Activated naive CD8-positive, alpha-beta T cell treated with anti-CD3 and anti-CD28 coated beads, Interleukin-2, amount 50 U/mL, for 24 hours (primary cell): ENCODE measurements at regions not wholly inside any gene's neighbourhood (a gene's known extent, or its start where the extent isn't known, plus 50 kb on each side); places are given as distances from the start of the nearest gene placed in this dataset.
"Not testable (repeated sequence)": the region's sequence is repeated elsewhere in the genome, so short reads cannot be mapped to it uniquely, and the experiment has no call there.

ENCODE experiments used
- ATAC-seq: fragments of 150-1000 bp; cut with Tn5 transposase; one replicate; pipeline ENCODE4 v1.10.0; 2021
- DNase-seq: peaks from one replicate; pipeline ENCODE4 v3.0.0; 2021
- H3K27ac Mint-ChIP-seq: one replicate; pipeline ENCODE4 v1.8.0; 2021; ENCODE audit warnings: mild to moderate bottlenecking, mixed read lengths
- H3K27me3 Mint-ChIP-seq: one replicate; pipeline ENCODE4 v1.8.0; 2021; ENCODE audit warnings: mixed read lengths
- H3K36me3 Mint-ChIP-seq: one replicate; pipeline ENCODE4 v1.8.0; 2021; ENCODE audit warnings: low read depth, mixed read lengths
- H3K4me1 Mint-ChIP-seq: one replicate; pipeline ENCODE4 v1.8.0; 2021; ENCODE audit warnings: mixed read lengths
- H3K4me3 Mint-ChIP-seq: one replicate; pipeline ENCODE4 v1.8.0; 2021; ENCODE audit warnings: mild to moderate bottlenecking, moderate library complexity, mixed read lengths
- H3K9me3 Mint-ChIP-seq: one replicate; pipeline ENCODE4 v1.8.0; 2021; ENCODE audit warnings: mixed read lengths

- ATAC-seq (no peak), DNase-seq (no peak)
- Mint-ChIP-seq H3K27me3 (no peaks in the 10 kb centered on the region), H3K4me1 (no peaks in the 10 kb centered on the region), H3K27ac (no peak overlapping the region), H3K4me3 (no peak overlapping the region), H3K9me3 (no peaks in the 10 kb centered on the region), H3K36me3 (no peaks in the 10 kb centered on the region)
Measured at GRCh38 chr6:126204598-126204997, 135.3 kb upstream of the CENPW start.

- Mint-ChIP-seq H3K4me3 (no peak overlapping the region), H3K36me3 (no peaks in the 10 kb centered on the region)
- ATAC-seq, result no peak
Measured at GRCh38 chr6:126206504-126207246, 133.2 kb upstream of the CENPW start.

GRCh38 chr6:126210398-126211075 lies 129.4 kb upstream of the CENPW start:
- Mint-ChIP-seq H3K9me3 (no peaks in the 10 kb centered on the region), H3K27me3 (no peaks in the 10 kb centered on the region), H3K4me3 (no peak overlapping the region), H3K36me3 (no peaks in the 10 kb centered on the region), H3K4me1 (no peaks in the 10 kb centered on the region), H3K27ac (no peak overlapping the region)
- ATAC-seq, result no peak
- no peak for DNase-seq

More at GRCh38 chr6:126206504-126207246, 133.2 kb upstream of the CENPW start:
- no peak overlapping the region for H3K27ac Mint-ChIP-seq
- no peaks in the 10 kb centered on the region for H3K9me3 Mint-ChIP-seq
- H3K27me3 Mint-ChIP-seq, result no peaks in the 10 kb centered on the region
- DNase-seq, result no peak
- H3K4me1 Mint-ChIP-seq, result no peaks in the 10 kb centered on the region

GRCh38 chr6:126217497-126217896 lies 122.4 kb upstream of the CENPW start:
- DNase-seq (no peak), ATAC-seq (no peak)
- Mint-ChIP-seq H3K9me3 (no peaks in the 10 kb centered on the region), H3K36me3 (peaks cover 2% of the 10 kb centered on the region), H3K27ac (no peak overlapping the region), H3K4me3 (no peak overlapping the region), H3K4me1 (no peaks in the 10 kb centered on the region), H3K27me3 (no peaks in the 10 kb centered on the region)

- not testable (repeated sequence) for DNase-seq
Measured at GRCh38 chr6:126220901-126221300, 119.0 kb upstream of the CENPW start.

GRCh38 chr6:126227833-126228702 lies 111.8 kb upstream of the CENPW start:
- H3K36me3 Mint-ChIP-seq, result no peaks in the 10 kb centered on the region
- DNase-seq, result no peak
- no peaks in the 10 kb centered on the region for H3K4me1 Mint-ChIP-seq
- H3K9me3 Mint-ChIP-seq, result no peaks in the 10 kb centered on the region
- no peak overlapping the region for H3K4me3 Mint-ChIP-seq
- no peaks in the 10 kb centered on the region for H3K27me3 Mint-ChIP-seq
- H3K27ac Mint-ChIP-seq, result no peak overlapping the region
- no peak for ATAC-seq

More at GRCh38 chr6:126220901-126221300, 119.0 kb upstream of the CENPW start:
- not testable (repeated sequence) for H3K27ac Mint-ChIP-seq, H3K27me3 Mint-ChIP-seq, H3K4me3 Mint-ChIP-seq, ATAC-seq, H3K4me1 Mint-ChIP-seq, H3K9me3 Mint-ChIP-seq, H3K36me3 Mint-ChIP-seq

- Mint-ChIP-seq H3K4me1 (no peaks in the 10 kb centered on the region), H3K9me3 (peaks cover 4% of the 10 kb centered on the region), H3K27me3 (no peaks in the 10 kb centered on the region), H3K27ac (no peak overlapping the region), H3K36me3 (no peaks in the 10 kb centered on the region), H3K4me3 (no peak overlapping the region)
- DNase-seq, result no peak
- ATAC-seq, result no peak
Measured at GRCh38 chr6:126232671-126233070, 107.2 kb upstream of the CENPW start.

- Mint-ChIP-seq H3K27me3 (no peaks in the 10 kb centered on the region), H3K9me3 (peaks cover 4% of the 10 kb centered on the region), H3K4me3 (no peak overlapping the region), H3K4me1 (no peaks in the 10 kb centered on the region), H3K36me3 (no peaks in the 10 kb centered on the region), H3K27ac (no peak overlapping the region)
- no peak for ATAC-seq
- DNase-seq, result no peak
Measured at GRCh38 chr6:126233192-126233591, 106.7 kb upstream of the CENPW start.

- Mint-ChIP-seq H3K9me3 (peaks cover 4% of the 10 kb centered on the region), H3K4me1 (no peaks in the 10 kb centered on the region), H3K36me3 (peaks cover 4% of the 10 kb centered on the region), H3K27me3 (no peaks in the 10 kb centered on the region), H3K4me3 (no peak overlapping the region), H3K27ac (no peak overlapping the region)
- ATAC-seq (no peak), DNase-seq (no peak)
Measured at GRCh38 chr6:126235363-126235762, 104.6 kb upstream of the CENPW start.

- Mint-ChIP-seq H3K36me3 (no peaks in the 10 kb centered on the region), H3K4me3 (no peak overlapping the region), H3K9me3 (no peaks in the 10 kb centered on the region), H3K27ac (no peak overlapping the region), H3K4me1 (no peaks in the 10 kb centered on the region), H3K27me3 (no peaks in the 10 kb centered on the region)
- ATAC-seq (no peak), DNase-seq (no peak)
Measured at GRCh38 chr6:126245077-126245476, 94.8 kb upstream of the CENPW start.

GRCh38 chr6:126252154-126252553 lies 87.8 kb upstream of the CENPW start:
- peaks cover 4% of the 10 kb centered on the region for H3K36me3 Mint-ChIP-seq
- no peak overlapping the region for H3K27ac Mint-ChIP-seq
- H3K4me3 Mint-ChIP-seq, result no peak overlapping the region
- no peaks in the 10 kb centered on the region for H3K27me3 Mint-ChIP-seq
- DNase-seq (no peak), ATAC-seq (no peak)
- peaks cover 8% of the 10 kb centered on the region for H3K9me3 Mint-ChIP-seq
- H3K4me1 Mint-ChIP-seq, result no peaks in the 10 kb centered on the region

- H3K27me3 Mint-ChIP-seq, result no peaks in the 10 kb centered on the region
- no peak for ATAC-seq
- H3K4me1 Mint-ChIP-seq, result no peaks in the 10 kb centered on the region
- DNase-seq, result no peak
- no peak overlapping the region for H3K27ac Mint-ChIP-seq
- H3K36me3 Mint-ChIP-seq, result peaks cover 5% of the 10 kb centered on the region
- H3K4me3 Mint-ChIP-seq, result no peak overlapping the region
- peaks cover 10% of the 10 kb centered on the region for H3K9me3 Mint-ChIP-seq
Measured at GRCh38 chr6:126253431-126253830, 86.5 kb upstream of the CENPW start.

GRCh38 chr6:126258150-126258549 lies 81.8 kb upstream of the CENPW start:
- H3K27ac Mint-ChIP-seq, result no peak overlapping the region
- no peaks in the 10 kb centered on the region for H3K27me3 Mint-ChIP-seq
- no peak for ATAC-seq
- peaks cover 5% of the 10 kb centered on the region for H3K36me3 Mint-ChIP-seq
- no peak for DNase-seq
- H3K4me1 Mint-ChIP-seq, result no peaks in the 10 kb centered on the region
- peaks cover 37% of the 10 kb centered on the region for H3K9me3 Mint-ChIP-seq
- H3K4me3 Mint-ChIP-seq, result no peak overlapping the region

GRCh38 chr6:126261792-126262421 lies 78.0 kb upstream of the CENPW start:
- Mint-ChIP-seq H3K27ac (no peak overlapping the region), H3K4me3 (no peak overlapping the region), H3K36me3 (peaks cover 2% of the 10 kb centered on the region), H3K4me1 (no peaks in the 10 kb centered on the region), H3K27me3 (no peaks in the 10 kb centered on the region), H3K9me3 (peaks cover 31% of the 10 kb centered on the region)
- ATAC-seq, result no peak
- DNase-seq, result no peak
